ENCODE measurements at regions not wholly inside any gene's neighbourhood (a gene's known extent, or its start where the extent isn't known, plus 50 kb on each side); places are given as distances from the start of the nearest gene placed in this dataset.

DNA sequence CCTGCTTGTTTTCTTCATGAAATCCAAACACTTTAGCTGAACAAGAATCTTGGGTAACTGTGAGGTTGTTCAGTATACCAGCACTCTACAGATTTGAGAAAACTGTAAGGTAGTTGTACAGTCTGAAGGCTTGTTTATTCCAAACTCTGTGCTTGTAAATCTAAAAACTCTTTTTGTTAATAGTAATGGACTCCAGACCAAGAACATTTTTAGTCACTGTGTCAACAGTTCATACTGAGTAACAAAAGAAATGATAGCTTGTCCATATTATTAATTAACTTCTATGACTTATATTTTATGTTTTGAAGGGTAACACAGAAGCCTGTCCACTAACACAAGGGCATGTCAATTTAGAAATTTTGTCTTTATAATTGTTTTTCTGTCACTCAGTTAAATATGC is 72.2 kb upstream of the KYNU start:
- Mint-ChIP-seq H3K4me1 (no peaks in the 10 kb centered on the region), H3K4me3 (no peak overlapping the region), H3K27me3 (ENCODE audit: low read depth in 3 of 3) (peaks cover 0 to 2% (median 1%) of the 10 kb centered on the region in 3 donors), H3K9me3 (peaks cover 0 to 8% (median 1%) of the 10 kb centered on the region in 7 donors), H3K27ac (no peak overlapping the region), H3K36me3 (no peaks in the 10 kb centered on the region)
- H3K4me3 ChIP-seq (replicated peaks in 1 of 3; ENCODE audit: low read depth in 2 of 3, low read length in 3 of 3): no peak overlapping the region
- no peak overlapping the region for H3K4me2 ChIP-seq (replicated peaks; ENCODE audit: extremely low read depth, low read length, poor library complexity, severe bottlenecking)
- H3K27me3 ChIP-seq (ENCODE audit: control insufficient read depth in 2 of 2, insufficient read depth in 2 of 2, low read length in 2 of 2): no peaks in the 10 kb centered on the region
- intact Hi-C loops (cut with micrococcal nuclease): no loop called here
- no peak overlapping the region for H3K9ac ChIP-seq (ENCODE audit: insufficient read depth, low read length, poor library complexity, severe bottlenecking)
- no peak overlapping the region for H2AFZ ChIP-seq (ENCODE audit: insufficient read depth, low read depth, low read length, poor library complexity, severe bottlenecking)
- TF ChIP-seq, protein P1, sequence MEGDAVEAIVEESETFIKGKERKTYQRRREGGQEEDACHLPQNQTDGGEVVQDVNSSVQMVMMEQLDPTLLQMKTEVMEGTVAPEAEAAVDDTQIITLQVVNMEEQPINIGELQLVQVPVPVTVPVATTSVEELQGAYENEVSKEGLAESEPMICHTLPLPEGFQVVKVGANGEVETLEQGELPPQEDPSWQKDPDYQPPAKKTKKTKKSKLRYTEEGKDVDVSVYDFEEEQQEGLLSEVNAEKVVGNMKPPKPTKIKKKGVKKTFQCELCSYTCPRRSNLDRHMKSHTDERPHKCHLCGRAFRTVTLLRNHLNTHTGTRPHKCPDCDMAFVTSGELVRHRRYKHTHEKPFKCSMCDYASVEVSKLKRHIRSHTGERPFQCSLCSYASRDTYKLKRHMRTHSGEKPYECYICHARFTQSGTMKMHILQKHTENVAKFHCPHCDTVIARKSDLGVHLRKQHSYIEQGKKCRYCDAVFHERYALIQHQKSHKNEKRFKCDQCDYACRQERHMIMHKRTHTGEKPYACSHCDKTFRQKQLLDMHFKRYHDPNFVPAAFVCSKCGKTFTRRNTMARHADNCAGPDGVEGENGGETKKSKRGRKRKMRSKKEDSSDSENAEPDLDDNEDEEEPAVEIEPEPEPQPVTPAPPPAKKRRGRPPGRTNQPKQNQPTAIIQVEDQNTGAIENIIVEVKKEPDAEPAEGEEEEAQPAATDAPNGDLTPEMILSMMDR (IDR thresholded peaks at IDR 0.05): no peak
- DNase-seq: no peak
- no peaks in the 10 kb centered on the region for H3K4me1 ChIP-seq (ENCODE audit: control insufficient read depth in 1 of 2, insufficient read depth in 2 of 2, low read length in 2 of 2)
- no peaks in the 10 kb centered on the region for H3K36me3 ChIP-seq (replicated peaks in 1 of 2; ENCODE audit: control insufficient read depth in 1 of 2, insufficient read depth in 2 of 2, low read length in 2 of 2)
- no peaks in the 10 kb centered on the region for H3K79me2 ChIP-seq (ENCODE audit: insufficient read depth, low read length)
- H4K20me1 ChIP-seq (ENCODE audit: insufficient read depth, low read length): no peaks in the 10 kb centered on the region
- H3K9me3 ChIP-seq (replicated peaks in 1 of 2; ENCODE audit: control insufficient read depth in 1 of 2, insufficient read depth in 1 of 2, low read length in 2 of 2): no peaks in the 10 kb centered on the region
- H3K27ac ChIP-seq (ENCODE audit: low read depth in 1 of 2, low read length in 2 of 2): no peak overlapping the region

DNA sequence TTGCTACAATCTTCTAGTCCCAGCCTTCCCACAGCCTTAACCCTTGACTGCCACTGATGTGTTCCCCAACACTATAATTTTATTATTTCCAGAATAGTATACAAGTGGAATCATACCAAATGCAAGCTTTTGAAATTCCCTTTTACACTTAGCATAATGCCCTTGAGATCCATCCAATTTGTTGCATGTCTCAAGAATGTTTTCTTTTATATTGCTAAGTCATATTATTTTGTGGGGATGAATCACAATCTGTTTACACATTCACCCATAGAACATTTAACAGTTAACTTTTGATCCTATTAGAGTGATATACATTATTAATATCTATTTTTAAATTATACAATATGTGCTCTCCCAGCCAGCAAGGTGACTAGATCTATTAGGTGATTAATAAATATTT is 74.3 kb upstream of the KYNU start:
- Mint-ChIP-seq H3K9me3 (peaks cover 0 to 2% (median 0%) of the 10 kb centered on the region in 7 donors), H3K27me3 (ENCODE audit: low read depth in 3 of 3) (peaks cover 0 to 2% (median 1%) of the 10 kb centered on the region in 3 donors), H3K36me3 (no peaks in the 10 kb centered on the region), H3K4me1 (no peaks in the 10 kb centered on the region), H3K4me3 (no peak overlapping the region), H3K27ac (no peak overlapping the region)
- no peaks in the 10 kb centered on the region for H3K9me3 ChIP-seq (replicated peaks in 1 of 2; ENCODE audit: control insufficient read depth in 1 of 2, insufficient read depth in 1 of 2, low read length in 2 of 2)
- H4K20me1 ChIP-seq (ENCODE audit: insufficient read depth, low read length): no peaks in the 10 kb centered on the region
- TF ChIP-seq, protein P1 (IDR thresholded peaks at IDR 0.05): no peak
- H3K27me3 ChIP-seq (ENCODE audit: control insufficient read depth in 2 of 2, insufficient read depth in 2 of 2, low read length in 2 of 2): no peaks in the 10 kb centered on the region
- DNase-seq: no peak
- no peaks in the 10 kb centered on the region for H3K4me1 ChIP-seq (ENCODE audit: control insufficient read depth in 1 of 2, insufficient read depth in 2 of 2, low read length in 2 of 2)
- no peak overlapping the region for H3K27ac ChIP-seq (ENCODE audit: low read depth in 1 of 2, low read length in 2 of 2)
- intact Hi-C loops (cut with micrococcal nuclease): no loop called here
- H3K9ac ChIP-seq (ENCODE audit: insufficient read depth, low read length, poor library complexity, severe bottlenecking): no peak overlapping the region
- H3K36me3 ChIP-seq (replicated peaks in 1 of 2; ENCODE audit: control insufficient read depth in 1 of 2, insufficient read depth in 2 of 2, low read length in 2 of 2): no peaks in the 10 kb centered on the region
- H3K4me3 ChIP-seq (replicated peaks in 1 of 3; ENCODE audit: low read depth in 2 of 3, low read length in 3 of 3): no peak overlapping the region
- H3K79me2 ChIP-seq (ENCODE audit: insufficient read depth, low read length): no peaks in the 10 kb centered on the region
- H3K4me2 ChIP-seq (replicated peaks; ENCODE audit: extremely low read depth, low read length, poor library complexity, severe bottlenecking): no peak overlapping the region
- no peak overlapping the region for H2AFZ ChIP-seq (ENCODE audit: insufficient read depth, low read depth, low read length, poor library complexity, severe bottlenecking)
